GM21360 (cell line): ENCODE measurements at regions not wholly inside any gene's neighbourhood (a gene's known extent, or its start where the extent isn't known, plus 50 kb on each side); places are given as distances from the start of the nearest gene placed in this dataset.
A peak's percentile ranks its signal among the peaks of the same experiment; 100 is the strongest.

ENCODE experiments used
- ATAC-seq: cut with Tn5 transposase; IDR thresholded peaks from one replicate; pipeline ENCODE4 v1.9.1; 2021; ENCODE audit warnings: mild to moderate bottlenecking, moderate library complexity; ENCODE audit not compliant: unreplicated experiment

- peak; percentile 92 for ATAC-seq
Measured at GRCh38 chr2:39513641-39514094, 76.6 kb upstream of the MAP4K3 start.

DNA sequence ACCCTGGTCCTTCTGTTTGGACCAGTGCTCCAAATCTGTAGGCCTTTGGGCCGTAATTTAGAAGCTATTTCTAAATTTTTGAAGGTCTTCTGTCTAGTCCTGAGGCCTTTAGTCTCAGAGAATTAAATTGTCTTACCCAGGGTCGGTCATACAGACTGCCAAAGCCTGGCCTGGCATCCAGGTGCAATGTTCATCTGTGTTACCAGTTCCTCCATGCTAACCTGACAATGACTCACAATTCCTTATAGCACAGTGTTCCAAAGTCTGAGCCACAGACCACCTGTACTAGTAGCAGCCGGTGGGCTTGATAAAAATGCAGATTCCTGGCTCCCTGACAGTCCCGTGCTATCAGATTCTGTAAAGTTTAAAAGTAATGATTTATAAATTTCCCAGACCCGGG is 77.7 kb upstream of the MAP4K3 start:
- no peak for ATAC-seq

- no peak for ATAC-seq
Measured at GRCh38 chr2:39515273-39515896, 78.3 kb upstream of the MAP4K3 start.

DNA sequence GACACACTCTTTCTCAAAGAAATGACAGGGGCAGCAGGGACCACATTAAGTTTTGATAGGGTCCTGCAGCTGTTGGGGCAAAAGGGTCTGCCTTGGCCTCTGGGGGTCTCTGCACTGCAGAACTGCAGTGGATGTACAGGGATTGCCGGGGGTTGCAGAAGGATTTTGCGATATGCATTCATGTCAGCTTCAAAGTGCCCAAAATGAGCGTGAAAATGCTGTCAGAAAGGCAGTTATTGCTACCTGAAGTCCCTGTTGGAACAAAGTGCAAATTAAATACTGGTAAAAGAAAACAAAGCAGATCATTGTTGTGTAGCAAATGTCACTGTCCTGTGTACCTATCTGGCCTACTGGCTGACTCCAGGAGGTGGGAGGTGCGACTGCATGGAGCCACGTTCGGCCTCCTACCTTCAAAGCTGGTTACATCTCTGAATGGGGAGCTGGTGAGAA is 78.8 kb upstream of the MAP4K3 start:
- ATAC-seq, result no peak

DNA sequence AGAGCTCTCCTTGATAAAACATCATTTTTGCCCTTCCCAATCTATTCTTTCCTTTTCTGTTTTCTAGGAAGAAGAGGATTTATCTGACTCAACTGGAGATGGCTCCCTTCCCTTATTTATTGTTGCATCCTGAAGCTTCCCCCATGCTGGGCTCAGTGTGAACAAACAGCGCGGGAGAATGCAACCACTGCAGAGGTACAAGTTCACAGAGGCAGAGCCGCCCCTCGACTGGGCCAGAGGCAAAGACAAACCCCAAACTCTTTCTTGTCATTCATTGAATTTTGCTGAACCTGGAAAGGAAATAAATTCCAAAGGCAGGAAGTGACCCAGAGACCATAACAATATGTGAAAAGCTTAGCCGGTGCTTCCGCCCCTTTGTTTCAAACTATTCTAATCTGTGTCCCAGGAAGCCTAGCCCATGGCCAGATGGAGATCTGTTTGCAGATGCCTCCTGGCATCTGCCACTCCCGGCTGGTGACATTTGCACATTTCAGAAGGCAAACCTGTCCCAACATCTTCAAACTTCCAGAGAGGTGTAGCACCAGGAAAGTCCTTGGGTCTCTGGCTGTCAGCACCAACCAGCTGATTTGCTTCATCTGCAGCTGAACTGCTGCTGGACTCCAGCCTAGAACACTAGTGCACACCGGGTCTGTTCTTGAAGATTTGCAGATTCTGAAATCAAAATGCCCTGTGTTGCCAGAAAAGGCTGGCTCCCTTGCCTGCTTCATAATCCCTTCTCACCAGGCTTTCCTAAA is 79.4 kb upstream of the MAP4K3 start:
- no peak for ATAC-seq

GRCh38 chr2:39517102-39517436 is 80.0 kb upstream of the MAP4K3 start:
- no peak for ATAC-seq

GRCh38 chr2:39517622-39518021 is 80.5 kb upstream of the MAP4K3 start:
- no peak for ATAC-seq

- no peak for ATAC-seq
Measured at GRCh38 chr2:39519886-39520285, 82.8 kb upstream of the MAP4K3 start.

DNA sequence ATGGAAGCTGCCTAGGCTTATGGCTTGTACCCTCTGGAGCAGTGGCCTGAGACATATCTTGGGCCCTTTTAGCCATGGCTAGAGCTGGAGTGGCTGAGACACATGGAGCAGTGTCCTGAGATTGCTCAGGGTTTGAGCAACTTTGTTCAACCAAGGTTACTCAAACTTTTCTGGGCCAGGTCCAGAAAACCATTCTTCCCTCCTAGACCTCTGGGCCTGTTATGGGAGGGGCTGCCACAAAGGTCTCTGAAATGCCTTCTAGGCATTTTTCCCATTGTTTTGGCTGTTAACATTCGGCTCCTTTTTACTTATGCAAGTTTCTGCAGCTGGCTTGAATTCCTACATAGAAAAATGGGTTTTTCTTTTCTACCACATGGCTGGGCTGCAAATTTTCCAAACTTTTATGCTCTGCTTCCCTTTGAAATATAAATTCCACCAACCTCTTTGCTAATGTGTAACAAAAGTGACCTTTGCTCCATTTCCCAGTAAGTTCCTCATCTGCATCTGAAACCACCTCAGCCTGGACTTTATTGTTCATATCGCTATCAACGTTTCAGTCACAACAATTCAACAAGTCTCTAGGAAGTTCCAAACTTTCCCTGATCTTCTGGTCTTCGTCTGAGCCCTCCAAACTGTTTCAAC is 84.9 kb upstream of the MAP4K3 start:
- no peak for ATAC-seq

GRCh38 chr2:39522518-39522877 is 85.4 kb upstream of the MAP4K3 start:
- no peak for ATAC-seq

DNA sequence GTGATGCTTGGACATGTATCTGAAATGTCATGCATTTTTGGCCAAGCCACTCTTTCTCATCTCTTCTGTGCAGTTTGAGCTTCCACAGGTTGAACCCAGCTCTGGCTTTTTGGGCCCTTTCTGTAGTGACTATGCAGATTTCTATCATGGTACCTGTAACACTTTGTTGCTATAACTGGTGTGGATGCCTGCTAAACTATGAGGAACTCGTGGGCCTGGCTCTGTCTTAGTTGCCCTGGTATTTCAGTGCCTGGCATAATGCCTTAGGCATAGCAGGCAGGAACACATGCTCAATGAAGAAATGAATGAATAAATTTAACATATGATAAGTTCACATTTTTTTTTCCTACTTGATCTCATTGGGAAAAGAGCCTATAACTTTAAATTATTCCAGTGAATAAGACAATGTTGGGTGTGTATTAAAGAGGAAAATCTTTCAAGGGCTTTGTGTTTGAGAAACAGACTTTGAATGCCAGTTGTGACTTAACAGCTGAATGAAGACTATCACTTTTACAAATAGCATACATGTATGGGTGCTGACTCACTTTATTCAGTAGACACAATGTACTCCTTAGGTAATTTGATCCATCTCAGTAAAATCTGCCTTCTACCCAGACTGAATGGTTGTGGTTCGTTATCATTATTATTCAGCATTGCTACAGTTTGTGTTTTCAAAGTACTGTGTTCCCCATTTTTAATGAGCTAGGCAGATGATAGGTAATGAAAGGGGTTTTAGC is 86.4 kb upstream of the MAP4K3 start:
- no peak for ATAC-seq

DNA sequence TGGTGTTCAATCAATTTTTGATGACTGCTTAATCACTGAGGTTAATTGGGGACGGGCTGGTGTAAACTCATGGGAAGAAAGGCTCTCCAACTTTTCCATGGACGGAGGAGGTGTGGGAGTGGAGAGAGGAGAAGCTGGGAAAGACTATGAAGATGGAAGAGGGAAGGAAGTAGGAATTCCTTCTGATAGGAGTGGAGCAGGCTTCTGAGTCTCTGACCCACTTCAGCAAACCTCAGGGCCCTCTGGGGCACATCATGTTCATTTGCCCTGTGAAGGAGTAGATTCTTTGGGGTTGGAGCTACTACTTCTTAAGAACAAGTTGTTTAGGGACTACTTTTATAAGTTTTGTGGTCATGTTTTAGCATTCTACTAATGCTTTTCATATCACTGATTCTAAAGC is 87.0 kb upstream of the MAP4K3 start:
- no peak for ATAC-seq

DNA sequence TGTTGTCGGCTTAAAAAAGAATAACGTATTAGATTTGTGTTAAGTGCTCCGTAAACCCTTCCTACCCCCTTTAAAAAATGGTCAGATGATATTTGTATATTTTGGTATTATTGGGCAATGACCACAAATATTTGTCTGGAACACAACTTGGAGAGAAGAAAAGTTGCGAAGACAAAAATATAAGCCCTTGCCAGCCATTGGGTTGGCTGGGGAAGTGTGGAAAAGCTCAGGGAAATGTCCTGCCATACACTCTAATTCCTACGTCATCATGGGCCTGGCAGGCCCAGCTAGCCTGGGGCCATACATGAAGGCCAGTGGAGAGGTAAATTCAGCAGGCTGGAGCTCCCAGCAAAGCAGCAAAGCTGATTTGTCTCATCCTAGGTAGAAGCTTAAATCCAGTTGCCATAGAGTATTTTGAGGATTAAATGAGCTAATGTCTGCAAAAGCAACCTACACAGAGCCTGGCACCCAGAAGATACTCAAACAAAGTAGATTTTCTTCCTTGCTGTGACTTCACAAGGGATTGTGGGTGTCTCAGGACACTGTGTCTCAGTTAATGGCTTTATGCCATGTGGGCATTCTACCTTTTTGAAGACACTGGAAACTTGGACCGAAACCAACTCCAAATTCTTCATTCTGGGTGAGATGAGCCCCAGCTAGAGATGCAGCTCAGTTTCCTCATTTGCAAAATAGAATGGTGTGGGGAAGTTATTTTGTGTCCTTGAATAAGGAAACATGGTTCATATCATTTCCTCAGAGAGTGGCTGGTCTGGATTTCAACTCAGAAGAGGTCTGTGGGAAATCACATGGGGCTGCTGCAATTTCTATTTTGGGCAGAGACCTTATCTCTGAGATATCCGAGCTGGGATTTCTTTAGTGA is 87.9 kb upstream of the MAP4K3 start:
- ATAC-seq, result no peak

DNA sequence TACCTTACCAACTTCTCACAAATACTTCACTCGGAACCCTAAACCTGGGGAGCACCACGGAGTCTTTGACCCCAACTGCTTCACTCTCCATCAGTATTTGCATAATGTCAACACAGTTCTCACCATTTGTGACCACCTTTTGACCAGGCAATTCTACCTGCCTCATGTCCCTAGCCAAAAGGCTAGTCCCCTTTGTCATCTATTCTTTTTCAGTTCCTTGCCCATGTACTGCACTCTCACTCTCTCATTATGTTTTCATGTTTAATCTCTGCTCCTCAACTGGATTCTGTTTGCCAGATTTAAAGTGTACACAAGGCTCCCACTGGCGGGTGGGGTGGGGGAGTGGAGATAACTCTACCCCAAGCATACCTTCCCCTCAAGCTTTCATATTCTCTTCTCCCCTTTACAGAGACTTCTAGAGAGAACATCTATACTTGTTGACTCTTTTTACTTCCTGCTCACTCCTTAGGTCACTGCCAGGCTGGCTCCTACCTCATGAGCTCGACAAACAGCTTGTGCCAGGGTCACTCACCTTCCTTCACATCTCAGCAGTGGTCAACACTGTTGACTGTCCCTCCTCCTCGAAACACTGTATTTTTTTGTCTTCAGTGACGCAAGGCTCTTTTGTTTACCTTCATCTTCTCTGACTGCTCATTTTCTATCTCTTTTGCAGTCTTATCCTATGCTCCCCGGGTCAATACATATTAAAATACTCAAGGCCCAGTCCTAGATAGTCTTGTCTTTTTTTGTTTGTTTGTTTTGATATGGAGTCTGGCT is 88.7 kb upstream of the MAP4K3 start:
- no peak for ATAC-seq

GRCh38 chr2:39528701-39529100 is 91.6 kb upstream of the MAP4K3 start:
- ATAC-seq, result no peak

DNA sequence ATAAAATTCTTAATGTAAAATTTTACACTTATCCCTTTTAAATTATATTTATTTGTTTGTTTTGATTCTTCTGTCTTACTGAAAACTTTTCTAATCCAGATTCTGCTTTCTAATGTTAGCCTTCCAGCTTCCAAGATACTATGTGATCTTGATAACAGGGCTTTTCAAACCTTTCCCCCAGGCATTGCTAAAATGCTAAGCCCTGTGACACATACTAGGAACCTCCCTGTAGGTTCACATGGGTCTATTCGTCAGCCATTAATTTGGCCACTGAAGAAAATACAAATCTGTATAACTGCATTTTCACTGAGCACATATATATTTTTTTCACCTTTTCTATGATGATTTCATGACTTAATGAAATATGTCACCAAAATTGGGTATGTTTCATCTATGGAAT is 92.8 kb upstream of the MAP4K3 start:
- ATAC-seq, result no peak

DNA sequence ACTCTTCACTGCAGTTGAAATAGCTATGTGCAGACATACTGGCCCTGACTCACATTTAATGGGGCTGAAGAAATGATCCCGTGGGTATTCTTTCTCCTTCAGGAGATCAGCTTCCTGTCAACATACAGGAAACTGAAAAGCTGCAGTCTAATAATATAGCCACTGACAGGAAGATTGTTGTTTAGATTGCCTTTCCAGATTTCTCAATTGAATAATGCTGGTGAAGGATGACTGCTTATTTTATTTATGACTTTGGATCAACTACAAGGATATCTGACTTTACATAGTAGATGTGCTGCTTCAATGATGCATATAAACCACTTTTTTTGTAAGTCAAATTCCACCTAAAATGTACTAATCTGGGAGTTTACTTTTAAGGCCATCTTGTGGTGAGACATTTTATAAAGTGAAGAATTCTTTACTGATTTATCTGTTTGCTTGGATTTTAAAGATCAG is 93.4 kb upstream of the MAP4K3 start:
- ATAC-seq, result no peak

DNA sequence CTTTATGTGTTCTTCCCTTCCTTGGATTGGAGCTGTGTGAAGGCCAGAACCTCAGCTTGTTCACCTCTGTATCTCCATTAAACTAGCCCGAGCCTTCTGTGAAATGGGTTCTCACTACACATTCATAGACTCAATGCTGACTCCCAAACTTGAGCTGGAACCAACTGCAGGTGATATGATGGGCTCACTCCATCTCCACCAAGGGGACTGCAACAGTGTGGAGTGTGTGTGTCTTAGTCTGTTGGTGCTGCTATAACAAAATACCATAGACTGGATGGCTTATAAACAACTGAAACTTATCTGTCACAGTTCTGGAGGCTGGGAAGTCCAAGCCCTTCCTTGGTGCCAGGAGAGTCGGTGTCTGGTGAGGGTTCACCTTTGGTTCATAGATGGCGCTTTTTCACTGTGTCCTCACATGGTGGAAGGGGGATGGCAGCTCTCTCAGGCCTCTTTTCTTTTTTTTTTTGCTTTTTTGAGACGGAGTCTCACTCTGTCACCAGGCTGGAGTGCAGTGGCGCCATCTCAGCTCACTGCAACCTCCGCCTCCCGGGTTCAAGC is 94.2 kb upstream of the MAP4K3 start:
- ATAC-seq, result no peak

- no peak for ATAC-seq
Measured at GRCh38 chr2:39532933-39533332, 95.8 kb upstream of the MAP4K3 start.
